ENCODE measurements at regions not wholly inside any gene's neighbourhood (a gene's known extent, or its start where the extent isn't known, plus 50 kb on each side); places are given as distances from the start of the nearest gene placed in this dataset.

DNA sequence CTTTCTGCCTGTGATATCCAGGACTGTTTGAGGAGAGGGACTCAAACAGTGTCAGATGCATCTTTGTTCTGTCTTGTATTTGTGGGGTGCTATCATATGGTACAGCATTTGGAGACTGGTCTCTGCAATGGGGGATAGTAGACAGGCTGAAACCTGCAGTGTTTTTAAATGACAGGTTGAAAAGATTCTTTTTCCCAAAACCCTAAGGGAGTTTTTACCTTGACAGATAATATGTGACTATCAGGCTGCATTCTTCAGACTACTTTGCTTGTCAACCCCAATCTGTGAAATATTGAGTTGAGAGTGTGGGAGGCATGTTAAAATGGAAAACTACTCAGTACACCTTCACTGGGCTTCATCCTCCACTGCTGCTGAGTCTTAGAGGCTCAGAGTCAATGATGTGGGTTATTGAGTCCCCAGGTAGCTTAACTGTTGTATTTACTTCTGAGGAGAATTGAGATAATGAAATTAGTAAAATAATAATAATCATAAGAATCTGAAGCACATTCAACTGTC lies 274.9 kb downstream of the GASK1B start:
- Histone ChIP-seq H4K20me1 (ENCODE audit: insufficient read depth, low read length) (no peaks in the 10 kb centered on the region), H3K79me2 (ENCODE audit: low read length) (no peaks in the 10 kb centered on the region), H3K9me3 (ENCODE audit: insufficient read depth, low read length) (no peaks in the 10 kb centered on the region), H3K4me3 (ENCODE audit: low read length) (no peak overlapping the region), H3K27me3 (ENCODE audit: low read depth, low read length) (no peaks in the 10 kb centered on the region), H3K4me2 (ENCODE audit: low read length) (no peak overlapping the region), H3K9ac (ENCODE audit: low read length) (no peak overlapping the region), H2AFZ (ENCODE audit: low read depth, low read length) (no peak overlapping the region), H3K36me3 (replicated peaks; ENCODE audit: low read depth, low read length) (no peaks in the 10 kb centered on the region), H3K4me1 (ENCODE audit: low read length) (no peaks in the 10 kb centered on the region), H3K27ac (ENCODE audit: low read length) (no peak overlapping the region)
- no peak for TF ChIP-seq EZH2phosphoT487 (IDR thresholded peaks at IDR 0.05; ENCODE audit: low read depth)
- TF ChIP-seq, protein P1, sequence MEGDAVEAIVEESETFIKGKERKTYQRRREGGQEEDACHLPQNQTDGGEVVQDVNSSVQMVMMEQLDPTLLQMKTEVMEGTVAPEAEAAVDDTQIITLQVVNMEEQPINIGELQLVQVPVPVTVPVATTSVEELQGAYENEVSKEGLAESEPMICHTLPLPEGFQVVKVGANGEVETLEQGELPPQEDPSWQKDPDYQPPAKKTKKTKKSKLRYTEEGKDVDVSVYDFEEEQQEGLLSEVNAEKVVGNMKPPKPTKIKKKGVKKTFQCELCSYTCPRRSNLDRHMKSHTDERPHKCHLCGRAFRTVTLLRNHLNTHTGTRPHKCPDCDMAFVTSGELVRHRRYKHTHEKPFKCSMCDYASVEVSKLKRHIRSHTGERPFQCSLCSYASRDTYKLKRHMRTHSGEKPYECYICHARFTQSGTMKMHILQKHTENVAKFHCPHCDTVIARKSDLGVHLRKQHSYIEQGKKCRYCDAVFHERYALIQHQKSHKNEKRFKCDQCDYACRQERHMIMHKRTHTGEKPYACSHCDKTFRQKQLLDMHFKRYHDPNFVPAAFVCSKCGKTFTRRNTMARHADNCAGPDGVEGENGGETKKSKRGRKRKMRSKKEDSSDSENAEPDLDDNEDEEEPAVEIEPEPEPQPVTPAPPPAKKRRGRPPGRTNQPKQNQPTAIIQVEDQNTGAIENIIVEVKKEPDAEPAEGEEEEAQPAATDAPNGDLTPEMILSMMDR (IDR thresholded peaks at IDR 0.05; ENCODE audit: low read depth, low read length) = no peak

GRCh38 chr4:157896726-157897125 lies 276.1 kb downstream of the GASK1B start:
- Histone ChIP-seq H4K20me1 (ENCODE audit: insufficient read depth, low read length) (no peaks in the 10 kb centered on the region), H3K9ac (ENCODE audit: low read length) (no peak overlapping the region), H2AFZ (ENCODE audit: low read depth, low read length) (no peak overlapping the region), H3K36me3 (replicated peaks; ENCODE audit: low read depth, low read length) (no peaks in the 10 kb centered on the region), H3K4me1 (ENCODE audit: low read length) (no peaks in the 10 kb centered on the region), H3K4me3 (ENCODE audit: low read length) (no peak overlapping the region), H3K9me3 (ENCODE audit: insufficient read depth, low read length) (no peaks in the 10 kb centered on the region), H3K79me2 (ENCODE audit: low read length) (no peaks in the 10 kb centered on the region), H3K4me2 (ENCODE audit: low read length) (no peak overlapping the region), H3K27ac (ENCODE audit: low read length) (no peak overlapping the region), H3K27me3 (ENCODE audit: low read depth, low read length) (no peaks in the 10 kb centered on the region)
- TF ChIP-seq, protein P1 (IDR thresholded peaks at IDR 0.05; ENCODE audit: low read depth, low read length) = no peak
- TF ChIP-seq EZH2phosphoT487 (IDR thresholded peaks at IDR 0.05; ENCODE audit: low read depth) = no peak

GRCh38 chr4:157895205-157895604 lies 277.6 kb downstream of the GASK1B start:
- Histone ChIP-seq H3K4me1 (ENCODE audit: low read length) (no peaks in the 10 kb centered on the region), H3K9ac (ENCODE audit: low read length) (no peak overlapping the region), H3K4me2 (ENCODE audit: low read length) (no peak overlapping the region), H3K27me3 (ENCODE audit: low read depth, low read length) (no peaks in the 10 kb centered on the region), H2AFZ (ENCODE audit: low read depth, low read length) (no peak overlapping the region), H3K36me3 (replicated peaks; ENCODE audit: low read depth, low read length) (no peaks in the 10 kb centered on the region), H3K4me3 (ENCODE audit: low read length) (no peak overlapping the region), H3K9me3 (ENCODE audit: insufficient read depth, low read length) (no peaks in the 10 kb centered on the region), H3K79me2 (ENCODE audit: low read length) (no peaks in the 10 kb centered on the region), H3K27ac (ENCODE audit: low read length) (no peak overlapping the region), H4K20me1 (ENCODE audit: insufficient read depth, low read length) (no peaks in the 10 kb centered on the region)
- TF ChIP-seq, protein P1 (IDR thresholded peaks at IDR 0.05; ENCODE audit: low read depth, low read length) = no peak

GRCh38 chr4:157889788-157890187 lies 283.0 kb downstream of the GASK1B start:
- no peak overlapping the region for H3K9ac ChIP-seq (ENCODE audit: low read length)
- no peaks in the 10 kb centered on the region for H4K20me1 ChIP-seq (ENCODE audit: insufficient read depth, low read length)
- no peak overlapping the region for H3K27ac ChIP-seq (ENCODE audit: low read length)
- H3K4me3 ChIP-seq (ENCODE audit: low read length) = no peak overlapping the region
- no peaks in the 10 kb centered on the region for H3K79me2 ChIP-seq (ENCODE audit: low read length)
- H3K36me3 ChIP-seq (replicated peaks; ENCODE audit: low read depth, low read length) = no peaks in the 10 kb centered on the region
- TF ChIP-seq, protein P1 (IDR thresholded peaks at IDR 0.05; ENCODE audit: low read depth, low read length) = no peak
- TF ChIP-seq EZH2phosphoT487 (IDR thresholded peaks at IDR 0.05; ENCODE audit: low read depth) = no peak
- no peaks in the 10 kb centered on the region for H3K27me3 ChIP-seq (ENCODE audit: low read depth, low read length)
- H3K4me1 ChIP-seq (ENCODE audit: low read length) = no peaks in the 10 kb centered on the region
- no peak overlapping the region for H2AFZ ChIP-seq (ENCODE audit: low read depth, low read length)
- H3K9me3 ChIP-seq (ENCODE audit: insufficient read depth, low read length) = no peaks in the 10 kb centered on the region
- no peak overlapping the region for H3K4me2 ChIP-seq (ENCODE audit: low read length)
